ENCODE measurements at regions not wholly inside any gene's neighbourhood (a gene's known extent, or its start where the extent isn't known, plus 50 kb on each side); places are given as distances from the start of the nearest gene placed in this dataset.

GRCh38 chr6:112626468-112627082 is 279.4 kb downstream of the RFPL4B start:
- no peaks in the 10 kb centered on the region for H3K36me3 ChIP-seq
- no peak for DNase-seq
- no peaks in the 10 kb centered on the region for H3K27me3 ChIP-seq (ENCODE audit: insufficient read depth, low read depth, severe bottlenecking)
- no peak for TF ChIP-seq CTCF (IDR thresholded peaks at IDR 0.05; ENCODE audit: low read depth, low read length)
- no peak overlapping the region for H3K4me3 ChIP-seq (ENCODE audit: low read depth, low read length)
- no peak overlapping the region for H3K27ac ChIP-seq
- no peaks in the 10 kb centered on the region for H3K9me3 ChIP-seq (ENCODE audit: severe bottlenecking)

GRCh38 chr6:112634376-112634775 is 287.2 kb downstream of the RFPL4B start:
- no peak for TF ChIP-seq CTCF (IDR thresholded peaks at IDR 0.05; ENCODE audit: low read depth, low read length)
- DNase-seq, result no peak
- Histone ChIP-seq H3K27me3 (ENCODE audit: insufficient read depth, low read depth, severe bottlenecking) (peaks cover 3% of the 10 kb centered on the region), H3K27ac (no peak overlapping the region), H3K36me3 (no peaks in the 10 kb centered on the region), H3K4me3 (ENCODE audit: low read depth, low read length) (no peak overlapping the region), H3K9me3 (ENCODE audit: severe bottlenecking) (no peaks in the 10 kb centered on the region)

- Histone ChIP-seq H3K27me3 (ENCODE audit: insufficient read depth, low read depth, severe bottlenecking) (peaks cover 3% of the 10 kb centered on the region), H3K27ac (no peak overlapping the region), H3K36me3 (no peaks in the 10 kb centered on the region), H3K9me3 (ENCODE audit: severe bottlenecking) (no peaks in the 10 kb centered on the region), H3K4me3 (ENCODE audit: low read depth, low read length) (no peak overlapping the region)
- DNase-seq, result no peak
- no peak for TF ChIP-seq CTCF (IDR thresholded peaks at IDR 0.05; ENCODE audit: low read depth, low read length)
These were observed 289.6 kb downstream of the RFPL4B start for GRCh38 chr6:112636650-112637262.

GRCh38 chr6:112639391-112639831 is 292.3 kb downstream of the RFPL4B start:
- no peaks in the 10 kb centered on the region for H3K36me3 ChIP-seq
- no peak for TF ChIP-seq CTCF (IDR thresholded peaks at IDR 0.05; ENCODE audit: low read depth, low read length)
- DNase-seq, result no peak
- no peaks in the 10 kb centered on the region for H3K9me3 ChIP-seq (ENCODE audit: severe bottlenecking)
- H3K4me3 ChIP-seq (ENCODE audit: low read depth, low read length), result no peak overlapping the region
- H3K27me3 ChIP-seq (ENCODE audit: insufficient read depth, low read depth, severe bottlenecking), result peaks cover 3% of the 10 kb centered on the region
- no peak overlapping the region for H3K27ac ChIP-seq

GRCh38 chr6:112640891-112641290 is 293.8 kb downstream of the RFPL4B start:
- no peak overlapping the region for H3K27ac ChIP-seq
- no peak overlapping the region for H3K4me3 ChIP-seq (ENCODE audit: low read depth, low read length)
- no peaks in the 10 kb centered on the region for H3K36me3 ChIP-seq
- TF ChIP-seq CTCF (IDR thresholded peaks at IDR 0.05; ENCODE audit: low read depth, low read length), result no peak
- peaks cover 3% of the 10 kb centered on the region for H3K27me3 ChIP-seq (ENCODE audit: insufficient read depth, low read depth, severe bottlenecking)
- H3K9me3 ChIP-seq (ENCODE audit: severe bottlenecking), result no peaks in the 10 kb centered on the region
- DNase-seq, result no peak

GRCh38 chr6:112649853-112650252 is 302.7 kb downstream of the RFPL4B start:
- Histone ChIP-seq H3K36me3 (no peaks in the 10 kb centered on the region), H3K27me3 (ENCODE audit: insufficient read depth, low read depth, severe bottlenecking) (no peaks in the 10 kb centered on the region), H3K27ac (no peak overlapping the region), H3K4me3 (ENCODE audit: low read depth, low read length) (no peak overlapping the region), H3K9me3 (ENCODE audit: severe bottlenecking) (no peaks in the 10 kb centered on the region)
- no peak for DNase-seq
- no peak for TF ChIP-seq CTCF (IDR thresholded peaks at IDR 0.05; ENCODE audit: low read depth, low read length)

Data from WERI-Rb-1 (cell line).